NCI-H146 treated with DMSO at 0.1 percent for 48 hours (cell line): ENCODE measurements at regions not wholly inside any gene's neighbourhood (a gene's known extent, or its start where the extent isn't known, plus 50 kb on each side); places are given as distances from the start of the nearest gene placed in this dataset.
"Not testable (repeated sequence)": the region's sequence is repeated elsewhere in the genome, so short reads cannot be mapped to it uniquely, and the experiment has no call there.

Source experiments
- DNase-seq: peaks from one replicate; lab custom pipeline; 2025; ENCODE audit not compliant: unreplicated experiment; lab: John Stamatoyannopoulos, UW

DNA sequence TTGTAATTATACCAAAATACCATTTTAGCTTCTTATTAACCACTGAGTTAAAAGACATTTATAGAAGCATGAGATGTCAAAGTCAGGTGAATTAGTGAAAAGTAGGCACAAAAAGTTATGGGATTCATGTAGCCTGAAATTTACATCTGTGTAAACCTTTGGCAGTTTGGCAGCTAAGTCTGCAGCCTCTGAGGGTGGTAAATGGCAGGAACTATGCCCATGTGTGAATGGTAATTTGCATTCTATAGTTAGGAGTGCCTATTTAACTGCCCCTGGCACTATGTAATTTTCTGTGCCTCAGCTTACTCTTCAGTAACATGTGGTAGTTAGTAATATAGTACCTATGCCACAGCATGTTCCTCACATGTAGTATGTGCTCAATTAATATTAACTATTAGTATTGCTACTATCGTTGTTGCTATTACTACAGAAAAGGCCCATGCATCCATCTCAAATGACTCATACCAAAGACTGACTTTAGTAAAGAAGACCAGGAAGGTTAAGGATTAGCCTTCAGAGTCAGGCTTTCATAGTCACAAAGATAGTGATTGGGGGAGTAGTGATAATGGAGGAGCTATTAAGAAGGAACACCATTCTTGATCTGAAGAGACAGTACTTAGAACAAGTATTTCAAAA lies 258.7 kb upstream of the BTG1 start:
- no peak for DNase-seq

DNA sequence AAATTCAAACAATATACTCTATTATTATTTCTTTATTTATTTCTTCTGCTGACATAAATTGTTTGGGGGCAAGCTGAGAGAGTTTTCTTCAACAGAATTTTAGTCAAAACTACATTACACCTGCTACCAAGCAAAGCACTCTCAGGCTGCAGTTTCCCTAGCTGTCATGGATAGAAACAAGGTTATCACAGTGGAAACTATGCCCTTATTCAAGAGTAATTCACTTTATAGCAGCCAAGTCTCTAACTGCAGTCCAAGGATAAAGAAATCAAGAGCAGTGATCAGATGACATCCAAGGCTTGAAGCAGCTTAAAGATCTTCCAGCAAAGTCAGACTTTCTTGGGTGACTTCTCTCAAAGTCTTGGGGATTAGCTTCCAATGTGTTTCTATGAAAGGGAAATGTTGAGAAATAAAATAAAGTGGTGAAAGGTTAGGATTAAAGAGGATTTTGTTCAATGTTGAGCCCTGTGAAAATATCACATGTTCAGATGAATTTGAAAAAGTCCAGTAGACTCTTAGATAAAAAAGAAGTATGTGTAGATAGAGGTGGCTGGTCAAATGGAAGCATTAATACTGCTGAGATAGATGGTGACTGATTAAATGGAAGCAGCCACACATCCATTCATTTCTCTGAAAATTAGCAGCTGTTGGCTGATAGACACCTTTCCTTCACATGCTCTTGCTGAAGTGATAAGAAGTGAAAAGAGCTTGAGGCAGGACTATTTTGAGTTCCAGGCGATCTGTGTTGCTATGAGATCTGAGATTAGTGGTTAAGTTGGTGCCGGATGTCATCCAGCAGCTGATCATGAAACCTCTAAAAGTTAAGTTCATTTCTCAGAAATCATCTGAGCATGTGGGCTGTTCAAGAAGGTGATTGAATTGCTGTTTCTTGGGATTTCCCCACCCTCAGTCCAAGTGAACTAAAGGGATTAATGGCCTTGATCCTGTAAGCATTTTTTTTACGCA lies 257.8 kb upstream of the BTG1 start:
- DNase-seq, result no peak

DNA sequence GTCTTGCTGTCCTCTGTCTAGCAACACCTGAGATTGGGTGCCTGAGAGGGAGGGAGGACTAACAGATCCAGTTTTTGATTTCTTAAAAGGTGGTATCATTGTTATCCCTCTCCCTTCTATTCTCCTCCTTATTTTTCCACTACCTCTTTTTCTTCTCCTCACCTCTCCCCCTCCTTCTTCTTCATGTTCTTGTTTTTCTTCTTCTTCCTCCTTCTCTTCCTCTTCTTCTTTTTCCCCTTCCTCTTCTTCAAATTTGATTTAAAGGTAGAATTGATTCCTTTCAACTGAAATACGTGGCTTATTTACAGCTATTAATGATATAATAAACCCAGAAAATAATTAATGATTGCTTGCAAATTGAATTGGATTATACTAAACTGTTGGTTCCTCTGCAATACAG lies 256.8 kb upstream of the BTG1 start:
- DNase-seq, result no peak

DNA sequence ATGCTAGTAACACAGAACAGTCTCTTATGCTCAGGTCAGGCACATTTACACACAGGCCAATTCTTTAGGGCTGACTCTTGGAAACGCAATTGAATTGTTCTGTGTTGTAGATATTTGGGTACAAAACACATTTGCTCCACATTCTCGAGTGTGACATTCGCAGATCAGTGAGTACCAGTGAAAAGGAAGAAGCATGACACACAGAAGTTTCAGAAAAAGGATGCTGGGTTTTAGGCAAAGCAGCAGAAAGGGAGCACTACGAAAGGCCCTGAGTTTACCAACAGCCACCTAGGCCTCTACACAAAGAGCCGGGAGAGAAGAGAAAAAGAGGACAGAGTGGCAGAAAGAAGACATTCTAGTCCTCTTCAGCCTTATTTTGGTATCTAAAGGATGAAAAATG lies 254.4 kb upstream of the BTG1 start:
- DNase-seq, result no peak

DNA sequence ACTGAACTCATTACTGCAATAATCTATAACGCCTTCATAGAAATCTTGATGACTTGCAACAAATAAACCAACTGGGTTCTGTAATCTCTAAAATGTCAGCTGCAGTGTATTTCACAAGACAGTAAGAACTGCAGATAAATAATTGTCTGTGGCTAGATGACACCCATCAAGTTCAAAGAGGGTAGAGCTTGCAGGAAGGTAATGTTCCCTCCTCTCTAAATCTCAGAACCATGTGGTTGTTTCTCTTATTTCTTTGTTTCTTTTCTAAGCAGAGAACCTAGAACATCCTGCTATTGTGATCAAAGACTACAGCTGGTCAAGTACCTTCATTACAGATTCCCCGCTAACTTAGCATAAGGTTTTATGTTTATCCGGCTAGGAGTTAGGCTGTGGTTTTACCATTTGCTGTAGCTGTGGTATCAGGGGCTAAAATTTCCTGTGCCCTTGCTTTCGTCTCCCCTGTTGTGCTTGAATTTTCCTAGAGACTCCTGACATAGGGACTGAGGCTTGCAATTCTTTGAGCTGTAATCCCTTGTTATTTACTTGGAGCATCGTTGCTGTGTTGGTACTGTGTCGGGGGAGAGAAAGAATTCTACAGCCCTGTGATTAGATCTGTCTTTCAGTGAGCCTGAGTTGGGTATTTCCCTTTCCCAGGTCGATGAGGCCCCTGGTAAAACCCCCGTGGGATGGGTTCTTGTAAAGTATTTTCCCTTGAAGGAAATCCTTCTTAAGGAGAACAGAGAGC lies 253.1 kb upstream of the BTG1 start:
- no peak for DNase-seq

DNA sequence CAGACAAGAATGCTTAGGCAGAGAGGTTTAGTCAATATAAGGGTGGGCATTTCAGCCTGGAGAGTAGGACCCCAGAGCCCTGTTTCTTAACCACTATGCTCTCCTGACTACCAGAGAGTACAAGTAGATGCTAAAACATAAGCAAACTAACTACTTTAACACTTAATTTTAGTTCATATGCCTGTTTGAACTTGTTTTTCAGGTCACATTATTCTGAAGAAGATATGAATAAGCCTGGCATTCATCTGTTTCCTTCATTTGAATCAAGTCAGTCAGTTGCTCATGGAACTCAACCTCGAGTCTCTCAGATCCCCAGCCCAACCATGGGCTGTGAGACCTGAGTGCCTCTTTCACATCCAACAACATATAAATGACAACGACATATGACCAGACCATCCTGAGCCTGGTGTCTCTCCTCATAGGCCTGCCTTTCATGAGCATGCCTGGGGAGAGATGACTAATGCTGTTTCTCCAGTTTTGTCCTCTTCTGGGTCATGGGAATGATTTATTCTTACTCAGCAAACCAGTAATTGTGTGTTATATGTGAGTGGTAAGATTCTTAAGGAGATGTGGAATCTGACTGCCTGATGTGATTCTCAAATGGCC lies 251.1 kb upstream of the BTG1 start:
- no peak for DNase-seq

DNA sequence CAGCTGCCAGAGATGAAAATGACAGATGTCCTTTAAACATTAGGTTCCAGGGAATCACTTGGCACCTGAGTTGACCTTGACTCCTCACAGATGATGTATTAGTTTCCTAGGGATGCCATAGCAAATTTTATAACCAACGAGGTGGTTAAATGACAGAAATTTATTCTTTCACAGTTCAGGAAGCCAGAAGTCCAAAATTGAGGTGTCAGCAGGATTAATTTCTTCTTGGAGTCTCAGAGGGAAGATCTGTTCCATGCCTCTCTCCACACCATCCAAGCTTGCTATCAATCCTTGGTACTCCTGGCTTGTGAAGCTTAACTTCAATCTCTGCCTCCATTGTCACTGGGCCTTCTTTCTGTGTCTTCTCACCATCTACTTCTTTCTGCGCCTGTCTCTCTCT lies 249.7 kb upstream of the BTG1 start:
- DNase-seq, result no peak

DNA sequence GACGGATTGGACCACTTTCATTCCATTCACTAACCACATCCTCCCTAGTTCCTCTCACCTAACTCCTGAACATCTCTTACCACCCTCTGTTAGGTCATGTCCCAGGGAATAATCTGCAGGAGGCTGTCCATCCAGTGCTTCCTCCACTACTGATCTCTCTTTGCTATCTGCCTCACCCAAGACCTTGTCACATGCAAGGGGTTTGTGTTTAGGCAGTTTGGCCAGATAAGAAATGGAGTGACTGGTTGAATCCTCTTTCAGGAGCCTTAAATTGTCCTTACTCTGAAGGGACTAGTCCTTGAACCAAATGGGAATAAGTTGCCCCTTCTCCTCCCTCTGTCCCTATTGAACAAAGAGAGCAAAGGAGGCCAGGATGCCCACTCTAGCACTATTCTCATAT lies 249.2 kb upstream of the BTG1 start:
- DNase-seq, result no peak

DNA sequence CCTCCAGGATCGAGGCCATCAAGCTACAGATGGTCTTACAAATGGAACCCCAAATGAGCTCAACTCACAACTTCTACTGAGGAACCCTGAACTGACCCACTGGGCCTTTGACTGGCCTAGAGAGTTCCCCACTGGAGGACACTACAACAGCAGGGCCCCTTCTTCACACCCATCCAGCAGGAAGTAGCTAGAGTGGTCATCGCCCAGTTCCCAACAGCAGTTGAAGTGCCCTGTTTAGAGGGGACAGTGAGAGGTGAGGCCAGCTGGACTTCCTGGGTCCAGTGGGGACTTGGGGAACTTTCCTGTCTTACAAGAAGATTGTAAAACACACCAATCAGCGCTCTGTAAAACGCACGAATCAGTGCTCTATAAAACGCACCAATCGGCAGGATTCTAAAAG lies 247.9 kb upstream of the BTG1 start:
- DNase-seq, result no peak

DNA sequence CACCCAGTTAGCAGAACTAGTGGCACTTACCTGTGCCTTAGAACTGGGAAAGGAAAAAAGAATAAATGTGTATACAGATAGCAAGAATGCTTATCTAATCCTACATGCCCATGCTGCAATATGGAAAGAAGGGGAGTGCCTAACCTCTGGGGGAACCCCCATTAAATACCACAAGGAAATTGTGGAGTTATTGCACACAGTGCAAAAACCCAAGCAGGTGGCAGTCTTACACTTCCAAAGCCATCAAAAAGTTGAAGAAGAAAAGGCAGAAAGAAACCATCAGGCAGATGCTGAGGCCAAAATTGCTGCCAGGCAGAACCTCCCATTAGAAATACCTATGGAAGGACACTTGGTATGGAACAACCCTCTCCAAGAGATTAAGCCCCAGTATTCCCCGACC lies 246.1 kb upstream of the BTG1 start:
- DNase-seq, result not testable (repeated sequence)

DNA sequence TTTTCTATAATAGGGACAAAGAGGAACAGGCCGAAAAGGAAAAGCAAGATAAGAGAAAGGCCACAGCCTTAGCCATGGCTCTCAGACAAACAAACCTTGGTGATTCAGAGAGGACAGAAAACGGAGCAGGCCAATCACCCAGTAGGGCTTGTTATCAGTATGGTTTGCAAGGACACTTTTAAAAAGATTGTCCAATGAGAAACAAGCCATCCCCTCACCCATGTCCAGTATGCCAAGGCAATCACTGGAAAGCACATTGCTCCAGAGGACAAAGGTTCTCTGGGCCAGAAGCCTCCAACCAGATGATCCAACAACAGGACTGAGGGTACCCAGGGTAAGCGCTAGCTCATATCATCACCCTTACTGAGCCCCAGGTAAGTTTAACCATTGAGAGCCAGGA lies 243.8 kb upstream of the BTG1 start:
- no peak for DNase-seq

DNA sequence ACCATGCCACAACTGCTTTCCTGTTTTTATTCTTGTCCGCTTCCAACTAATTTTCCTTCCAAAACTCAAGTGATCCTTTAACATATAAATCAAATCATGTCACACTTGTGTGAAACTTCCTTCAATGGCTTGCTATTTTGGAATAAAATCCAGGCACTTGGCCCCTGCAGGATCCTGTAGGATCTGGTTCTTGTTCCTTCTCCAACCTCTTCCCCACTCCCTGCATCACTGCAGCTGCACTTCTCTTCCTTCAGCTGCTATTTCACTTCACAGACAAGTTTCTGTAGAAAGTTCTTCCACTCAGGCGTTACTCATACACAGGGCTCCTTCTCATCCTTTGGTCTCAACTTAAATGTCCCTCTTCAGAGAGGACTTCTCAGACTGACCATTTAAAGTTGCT lies 239.7 kb upstream of the BTG1 start:
- no peak for DNase-seq

DNA sequence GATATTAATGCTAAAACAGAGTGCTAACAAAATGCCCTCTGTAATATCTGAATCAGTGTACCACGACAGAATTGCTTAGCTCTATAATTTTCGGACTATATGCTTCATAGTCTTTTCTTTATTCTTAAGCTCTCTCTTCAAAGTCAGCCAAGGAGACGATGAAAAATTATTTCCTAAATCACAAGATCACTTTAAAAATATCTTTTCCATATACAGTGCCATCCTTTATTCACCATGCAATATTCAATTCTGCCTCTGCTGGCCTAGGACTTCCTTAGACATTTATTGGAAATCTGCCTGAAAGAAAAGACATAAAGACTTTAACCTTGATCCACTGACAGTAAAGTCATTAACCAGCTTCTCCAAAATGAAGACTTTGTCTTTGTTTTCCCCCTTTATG lies 238.9 kb upstream of the BTG1 start:
- no peak for DNase-seq

DNA sequence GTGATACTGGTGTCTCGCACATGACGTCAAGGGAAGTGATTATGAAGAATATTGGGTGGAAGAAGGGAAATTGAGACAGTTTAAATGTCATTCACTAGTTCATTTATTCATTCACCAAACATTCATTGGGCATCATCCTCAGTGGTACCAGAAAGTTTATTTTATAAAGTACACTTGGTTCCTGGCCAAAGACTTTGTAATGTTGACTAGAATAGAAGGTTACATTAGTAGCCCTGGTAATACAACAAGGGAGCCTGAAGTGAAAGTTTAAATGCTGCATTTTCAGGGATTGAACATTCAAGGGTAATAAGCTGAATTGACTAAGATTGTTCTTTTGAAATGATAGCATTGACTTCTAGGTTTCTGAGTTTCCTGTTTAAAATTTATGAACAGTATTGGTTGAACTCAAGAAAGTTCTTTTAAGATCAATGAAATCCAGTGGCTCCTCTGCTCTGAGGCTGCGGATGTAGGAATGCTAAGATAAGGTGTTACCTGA lies 236.8 kb upstream of the BTG1 start:
- DNase-seq, result no peak

DNA sequence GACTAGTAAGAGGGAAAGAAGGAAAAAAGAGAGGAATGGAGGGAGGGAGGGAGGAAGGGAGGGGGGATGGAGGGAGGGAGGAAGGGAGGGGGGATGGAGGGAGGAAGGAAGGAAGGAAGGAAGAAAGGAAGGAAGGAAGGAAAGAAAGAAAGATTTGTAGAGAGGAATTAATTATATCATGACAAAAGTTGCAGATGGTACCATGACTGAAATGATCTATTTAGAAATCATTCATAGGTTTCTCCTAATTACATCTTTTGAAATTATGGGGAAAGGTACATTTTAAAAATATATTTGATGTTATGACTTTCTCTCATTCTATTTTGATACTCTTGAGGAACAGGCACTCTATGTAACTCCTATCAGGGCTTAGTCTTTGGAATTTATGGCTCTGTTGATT lies 236.2 kb upstream of the BTG1 start:
- DNase-seq, result no peak

DNA sequence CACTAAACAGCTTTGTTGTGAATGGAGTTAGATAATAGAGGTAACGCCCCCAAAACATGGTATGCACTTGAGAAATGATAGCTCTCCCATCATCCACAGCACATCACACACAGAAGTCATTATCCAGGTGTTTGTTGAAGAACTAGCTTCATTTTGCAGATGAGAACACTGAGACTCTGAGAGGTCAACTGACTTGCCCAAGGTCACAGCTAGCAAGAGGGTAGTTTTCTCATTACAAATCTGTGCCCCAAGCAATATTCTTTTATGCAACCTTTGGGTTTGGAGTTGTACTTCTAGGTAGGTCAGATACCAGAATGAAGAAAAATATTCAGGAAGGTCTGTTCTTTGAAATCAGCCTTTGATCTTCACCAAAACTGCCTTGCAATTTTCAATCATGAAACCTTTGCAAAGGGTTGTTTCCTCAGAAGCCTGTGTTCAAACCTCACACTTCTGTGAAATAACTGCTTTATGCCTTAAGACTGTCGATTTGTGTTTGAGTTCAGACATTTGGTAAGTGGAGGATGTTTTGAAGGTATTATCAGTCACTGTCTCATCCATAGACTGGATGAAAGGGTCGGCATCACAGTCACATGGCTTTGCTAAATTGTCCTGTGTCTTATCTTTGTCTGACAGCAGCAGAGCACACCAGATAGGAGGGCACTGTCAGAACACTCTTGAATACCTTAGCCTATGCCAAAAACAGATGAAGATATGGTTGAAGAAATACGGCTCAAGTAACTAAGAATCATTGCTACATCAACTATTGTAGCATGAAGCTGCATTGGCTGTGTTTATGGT lies 233.2 kb upstream of the BTG1 start:
- DNase-seq, result no peak

DNA sequence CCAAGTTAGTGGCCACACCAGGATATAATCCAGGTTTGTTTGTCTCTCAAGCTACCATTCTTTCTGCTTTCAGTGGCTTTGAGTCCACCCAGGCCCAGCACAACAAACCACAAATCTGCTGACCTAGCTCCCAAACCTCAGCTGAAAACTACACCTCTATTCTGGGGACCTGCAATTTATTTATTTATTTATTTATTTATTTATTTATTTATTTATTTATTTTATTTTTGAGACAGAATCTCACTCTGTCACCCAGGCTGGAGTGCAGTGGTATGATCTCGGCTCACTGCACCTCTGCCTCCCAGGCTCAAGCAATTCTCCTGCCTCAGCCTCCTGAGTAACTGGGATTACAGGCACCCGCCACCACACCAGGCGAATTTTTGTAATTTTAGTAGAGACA lies 229.9 kb upstream of the BTG1 start:
- DNase-seq, result not testable (repeated sequence)

DNA sequence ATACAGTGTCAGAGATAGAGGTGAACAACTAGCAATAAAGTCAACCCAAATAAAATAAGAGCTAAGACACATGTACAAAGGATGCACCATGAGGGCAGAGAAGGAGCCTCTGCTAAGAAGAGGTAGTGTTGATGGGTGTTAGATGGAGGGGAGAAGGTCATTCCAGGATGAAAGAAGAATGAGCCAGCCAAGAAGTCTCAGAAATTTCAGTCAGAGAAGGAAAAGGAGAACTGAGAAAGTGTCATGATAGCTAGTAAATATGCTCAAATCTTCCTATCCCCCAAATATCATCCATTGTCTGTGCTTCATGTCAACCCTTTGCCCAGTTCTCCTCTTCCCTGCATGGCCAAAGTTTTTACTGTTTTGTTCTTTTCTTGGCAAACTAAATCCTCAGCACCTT lies 225.2 kb upstream of the BTG1 start:
- no peak for DNase-seq

DNA sequence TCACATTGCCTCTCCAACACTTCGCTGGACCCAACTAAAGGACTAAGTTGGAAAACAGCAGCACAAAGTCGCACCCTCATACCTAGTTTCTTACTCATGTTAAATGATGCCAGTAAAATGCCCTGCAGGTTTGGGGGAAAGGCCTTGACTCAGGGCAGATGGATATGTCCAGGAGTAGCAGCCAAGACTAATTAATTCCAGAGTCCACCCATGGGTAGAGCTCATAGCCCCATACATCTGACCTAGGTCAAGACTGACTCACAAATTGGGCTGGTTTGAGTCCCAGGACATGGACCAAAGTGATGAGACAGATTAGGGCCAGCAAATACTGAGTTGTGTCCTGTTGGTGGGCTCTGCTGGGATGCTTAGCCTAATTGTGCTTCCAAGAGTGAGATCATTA lies 224.0 kb upstream of the BTG1 start:
- DNase-seq, result no peak

DNA sequence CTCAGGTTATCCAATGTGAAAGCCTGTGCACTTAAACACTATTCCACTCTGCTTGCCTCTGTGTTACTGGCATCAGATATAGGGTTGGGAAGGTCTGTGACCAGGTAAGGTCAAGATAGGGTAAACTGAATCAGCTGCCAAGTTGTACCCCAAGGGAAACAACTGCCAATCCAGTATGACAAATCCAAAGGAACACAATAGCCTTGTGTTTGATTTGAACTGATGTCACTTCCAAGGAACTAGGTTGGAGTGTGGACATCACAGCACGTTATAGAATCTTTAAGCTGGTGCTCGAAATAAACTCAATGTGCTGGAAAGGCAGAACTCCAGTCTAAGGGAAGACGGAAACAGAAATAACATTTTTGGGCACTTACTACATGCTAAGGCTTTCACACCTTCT lies 223.4 kb upstream of the BTG1 start:
- no peak for DNase-seq

DNA sequence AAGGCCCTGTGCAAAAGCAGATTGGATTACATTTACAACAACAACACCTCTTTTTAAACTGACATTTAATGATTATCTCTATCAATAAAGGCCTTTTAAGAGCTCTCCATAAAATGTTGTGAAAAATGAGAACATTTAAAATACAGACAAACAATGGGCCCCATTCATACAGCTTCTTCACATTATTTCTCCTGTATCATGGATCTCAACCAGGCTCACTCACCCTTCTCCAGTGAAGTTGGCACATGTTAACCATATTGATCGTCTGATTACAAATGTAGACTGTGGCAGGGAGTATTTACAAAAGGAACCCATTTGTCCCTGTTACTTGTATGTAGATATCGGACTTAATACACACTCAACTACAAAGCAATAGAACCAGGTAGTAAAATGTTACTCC lies 220.2 kb upstream of the BTG1 start:
- peak; percentile 15 for DNase-seq
